Glomerular visceral epithelial cell (primary cell): ENCODE measurements at regions not wholly inside any gene's neighbourhood (a gene's known extent, or its start where the extent isn't known, plus 50 kb on each side); places are given as distances from the start of the nearest gene placed in this dataset.
A peak's percentile ranks its signal among the peaks of the same experiment; 100 is the strongest.
"Not testable (repeated sequence)": the region's sequence is repeated elsewhere in the genome, so short reads cannot be mapped to it uniquely, and the experiment has no call there.

Source experiments
- DNase-seq: peaks from one replicate; pipeline ENCODE4 v3.0.0-alpha.2; 2016; ENCODE audit errors: extremely low spot score

- DNase-seq = no peak
These were observed 54.5 kb upstream of the PRKD1 start for GRCh38 chr14:29982171-29982570.

- no peak for DNase-seq
These were observed 55.3 kb upstream of the PRKD1 start for GRCh38 chr14:29982993-29983392.

DNA sequence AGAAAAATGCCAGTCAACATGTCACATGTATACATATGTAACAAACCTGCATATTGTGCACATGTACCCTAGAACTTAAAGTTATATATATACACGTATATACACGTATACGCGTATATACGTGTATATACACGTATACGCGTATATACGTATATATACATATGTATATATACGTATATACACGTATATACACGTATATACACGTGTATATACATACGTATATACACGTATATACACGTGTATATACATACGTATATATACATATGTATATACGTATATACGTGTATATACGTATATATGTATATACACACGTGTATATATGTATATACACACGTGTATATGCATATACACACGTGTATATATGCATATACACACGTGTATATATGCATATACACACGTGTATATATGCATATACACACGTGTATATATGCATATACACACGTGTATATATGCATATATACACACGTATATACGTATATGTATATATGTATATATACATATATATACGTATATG lies 62.8 kb upstream of the PRKD1 start:
- not testable (repeated sequence) for DNase-seq

- no peak for DNase-seq
These were observed 63.3 kb upstream of the PRKD1 start for GRCh38 chr14:29990993-29991392.

- DNase-seq = no peak
These were observed 65.5 kb upstream of the PRKD1 start for GRCh38 chr14:29993143-29993542.

GRCh38 chr14:29999013-29999539 lies 71.4 kb upstream of the PRKD1 start:
- no peak for DNase-seq

DNA sequence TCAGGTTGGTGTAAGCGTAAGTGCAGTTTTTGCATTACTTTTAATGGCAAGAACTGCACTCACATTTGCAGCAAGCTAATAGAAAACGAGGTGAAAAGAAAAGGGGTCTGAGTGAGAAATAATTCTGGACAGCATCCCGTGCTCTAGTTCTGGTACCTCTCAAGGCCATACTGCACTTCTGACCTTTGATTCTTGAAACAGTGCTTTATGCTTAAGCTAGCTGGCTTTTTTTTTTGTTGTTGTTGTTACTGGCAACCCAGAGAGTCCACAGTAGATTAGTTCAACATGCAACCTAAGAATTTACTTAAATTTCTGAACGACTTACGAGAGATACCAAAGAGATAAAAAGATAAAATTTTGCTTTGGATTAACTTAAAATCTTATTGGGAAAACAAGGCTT lies 75.2 kb upstream of the PRKD1 start:
- DNase-seq = no peak

DNA sequence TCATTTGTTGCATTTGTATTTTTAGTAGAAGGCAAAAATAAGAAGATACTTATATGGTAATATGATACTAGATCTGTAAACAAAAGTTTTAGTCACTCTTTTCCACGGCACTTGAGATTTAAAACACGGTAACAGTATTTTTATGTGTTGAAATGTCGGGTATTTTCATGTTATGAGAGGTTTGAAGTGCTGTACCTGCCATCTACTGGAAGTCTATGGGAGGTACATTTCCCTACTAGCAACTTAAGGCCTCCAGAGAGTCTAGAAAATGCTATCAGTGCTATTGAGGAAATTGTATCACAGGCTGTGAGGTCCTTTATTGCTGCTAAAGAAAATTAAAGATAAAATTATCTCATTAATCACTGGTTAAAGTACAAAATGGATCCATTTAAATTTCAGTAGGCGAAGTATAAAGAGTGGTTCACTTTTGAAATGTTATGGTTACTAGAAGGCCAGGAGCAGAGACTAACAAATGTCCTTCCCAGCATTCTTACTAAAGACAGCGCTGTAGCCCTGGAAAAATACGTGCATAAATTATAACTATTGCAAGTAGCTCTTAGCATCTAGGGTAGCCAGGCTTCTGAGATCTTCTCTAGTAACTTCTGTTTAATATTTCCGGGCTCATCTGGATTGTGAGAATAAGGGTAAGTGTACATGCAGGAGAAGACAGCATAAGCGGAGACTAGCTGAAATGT lies 77.6 kb upstream of the PRKD1 start:
- DNase-seq = peak; percentile 57

- no peak for DNase-seq
These were observed 79.0 kb upstream of the PRKD1 start for GRCh38 chr14:30006695-30007094.

DNA sequence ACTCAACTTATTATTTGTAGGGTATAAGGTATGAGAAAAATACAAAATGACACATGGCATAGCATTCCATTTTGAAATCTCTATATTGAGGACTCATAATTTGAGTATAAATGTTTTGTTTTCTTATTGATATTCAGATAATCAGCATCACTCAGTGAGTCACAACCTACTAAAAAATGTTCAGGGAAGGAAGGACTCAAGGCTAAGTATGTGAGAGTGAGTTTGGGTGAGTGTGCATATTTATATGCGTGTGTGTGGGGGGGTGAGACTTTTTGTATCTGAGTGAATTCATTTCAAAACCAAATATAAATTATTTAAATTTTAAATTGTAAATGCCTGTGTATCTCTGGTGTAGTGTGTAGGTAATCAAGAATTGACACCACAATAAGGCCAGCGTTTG lies 87.8 kb upstream of the PRKD1 start:
- no peak for DNase-seq

DNA sequence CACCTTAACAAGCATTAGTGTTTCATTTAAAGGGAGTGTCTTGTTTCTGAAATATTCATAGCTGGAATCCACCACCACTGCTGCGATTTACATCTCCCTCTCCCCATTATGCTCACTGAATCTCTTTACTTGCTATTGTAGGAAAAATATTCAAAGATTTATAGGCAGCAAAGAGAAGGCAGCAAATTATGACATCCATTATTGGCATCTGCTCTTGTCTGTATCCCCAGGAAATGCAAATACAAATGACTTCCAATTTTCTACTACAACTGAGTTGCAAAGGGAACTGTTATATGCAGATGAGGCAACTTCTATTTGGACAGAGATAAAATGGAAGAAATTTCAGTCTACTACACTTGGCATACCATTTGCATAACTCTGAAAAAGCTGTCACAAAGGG lies 88.4 kb upstream of the PRKD1 start:
- DNase-seq = no peak

- DNase-seq = no peak
These were observed 89.8 kb upstream of the PRKD1 start for GRCh38 chr14:30017370-30017993.

DNA sequence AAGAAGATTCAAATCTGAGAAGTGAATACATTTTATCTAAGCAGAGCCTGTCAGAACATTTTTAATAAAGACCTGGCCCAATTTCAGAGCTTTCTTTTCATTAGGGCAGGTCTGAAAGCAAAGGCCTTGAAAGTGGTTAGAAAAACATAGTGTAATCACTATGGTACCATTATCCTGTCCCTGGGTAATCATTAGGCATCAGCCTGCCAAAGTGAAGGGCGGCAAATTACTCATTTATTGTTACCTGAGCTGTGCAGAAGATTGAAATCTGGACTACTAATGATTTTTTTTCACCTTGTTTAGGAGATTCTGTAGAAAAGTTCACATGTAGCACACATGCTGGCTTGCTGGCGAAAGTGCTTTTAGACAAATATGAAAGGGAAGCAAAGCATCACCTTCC lies 92.6 kb upstream of the PRKD1 start:
- DNase-seq = no peak

DNA sequence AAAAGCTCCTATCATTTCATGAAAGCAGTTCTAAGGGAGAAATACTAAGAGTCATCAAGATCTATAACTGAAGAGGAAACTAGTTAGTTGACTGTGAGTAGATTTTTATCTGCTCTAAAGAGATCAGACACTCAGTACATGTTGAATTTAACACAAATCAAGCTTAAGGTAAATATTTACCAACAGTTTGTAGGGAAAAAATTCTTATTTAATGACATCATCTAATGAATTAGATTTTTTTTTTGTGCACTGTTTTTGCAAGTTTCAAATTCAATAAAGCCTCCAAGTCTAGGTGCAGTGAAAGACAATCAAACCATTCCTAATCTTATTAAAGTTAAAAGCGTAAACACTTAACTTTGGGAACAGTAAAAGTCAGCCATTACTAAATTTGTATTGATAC lies 93.0 kb upstream of the PRKD1 start:
- no peak for DNase-seq

DNA sequence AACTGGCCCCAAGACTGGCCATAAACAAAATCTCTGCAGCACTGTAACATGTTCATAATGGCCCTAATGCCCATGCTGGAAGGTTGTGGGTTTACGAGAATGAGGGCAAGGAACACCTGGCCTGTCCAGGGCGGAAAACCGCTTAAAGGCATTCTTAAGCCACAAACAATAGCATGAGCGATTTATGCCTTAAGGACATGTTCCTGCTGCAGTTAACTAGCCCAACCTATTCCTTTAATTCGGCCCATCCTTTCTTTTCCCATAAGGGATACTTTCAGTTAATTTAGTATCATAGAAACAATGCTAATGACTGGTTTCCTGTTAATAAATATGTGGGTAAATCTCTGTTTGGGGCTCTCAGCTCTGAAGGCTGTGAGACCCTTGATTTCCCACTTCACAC lies 95.7 kb upstream of the PRKD1 start:
- DNase-seq = not testable (repeated sequence)

- no peak for DNase-seq
These were observed 106.5 kb upstream of the PRKD1 start for GRCh38 chr14:30034152-30034551.

DNA sequence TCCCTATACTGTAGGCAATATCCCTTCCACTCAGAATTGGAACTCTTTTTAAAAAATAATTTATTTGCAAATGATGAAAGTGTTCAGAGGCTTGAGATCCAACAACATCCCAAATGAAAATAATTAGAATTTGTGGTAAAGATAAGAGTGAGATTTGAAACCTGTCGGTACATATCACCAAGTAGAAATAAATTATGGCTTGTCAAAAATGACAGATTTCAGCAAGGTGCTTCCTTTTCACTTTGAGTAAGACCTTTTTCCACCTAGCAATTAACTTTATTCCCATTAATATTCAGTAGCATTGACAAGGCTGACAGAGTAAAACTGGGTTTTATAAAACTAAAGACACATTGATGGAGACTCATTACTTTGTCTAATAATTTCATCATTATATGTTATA lies 107.7 kb upstream of the PRKD1 start:
- DNase-seq = no peak

- no peak for DNase-seq
These were observed 118.1 kb upstream of the PRKD1 start for GRCh38 chr14:30045720-30046119.

DNA sequence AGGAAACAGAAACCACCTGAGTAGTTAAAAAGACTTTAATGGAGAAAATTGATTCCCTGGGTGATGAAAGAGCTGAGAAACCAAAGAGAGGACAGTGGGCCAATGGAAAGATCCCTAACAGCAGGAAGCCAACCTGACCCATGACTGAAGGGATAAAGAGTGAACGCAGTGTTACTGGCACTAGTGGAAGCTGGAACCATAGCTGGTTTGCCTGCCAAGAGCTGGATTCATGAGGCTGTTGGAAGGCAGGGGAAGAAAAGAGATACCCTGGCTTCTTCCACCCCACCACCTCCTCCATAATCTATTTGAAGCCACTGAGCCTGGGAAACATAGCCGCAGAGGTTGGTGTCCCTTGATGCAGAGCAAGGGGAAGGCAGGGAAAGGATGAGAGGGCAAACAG lies 125.5 kb upstream of the PRKD1 start:
- no peak for DNase-seq

GRCh38 chr14:30054201-30054600 lies 126.6 kb upstream of the PRKD1 start:
- DNase-seq = no peak

GRCh38 chr14:30058401-30058800 lies 130.8 kb upstream of the PRKD1 start:
- no peak for DNase-seq

GRCh38 chr14:30063746-30064145 lies 136.1 kb upstream of the PRKD1 start:
- no peak for DNase-seq

- DNase-seq = no peak
These were observed 136.8 kb upstream of the PRKD1 start for GRCh38 chr14:30064454-30064853.
